ENCODE measurements at regions not wholly inside any gene's neighbourhood (a gene's known extent, or its start where the extent isn't known, plus 50 kb on each side); places are given as distances from the start of the nearest gene placed in this dataset.

DNA sequence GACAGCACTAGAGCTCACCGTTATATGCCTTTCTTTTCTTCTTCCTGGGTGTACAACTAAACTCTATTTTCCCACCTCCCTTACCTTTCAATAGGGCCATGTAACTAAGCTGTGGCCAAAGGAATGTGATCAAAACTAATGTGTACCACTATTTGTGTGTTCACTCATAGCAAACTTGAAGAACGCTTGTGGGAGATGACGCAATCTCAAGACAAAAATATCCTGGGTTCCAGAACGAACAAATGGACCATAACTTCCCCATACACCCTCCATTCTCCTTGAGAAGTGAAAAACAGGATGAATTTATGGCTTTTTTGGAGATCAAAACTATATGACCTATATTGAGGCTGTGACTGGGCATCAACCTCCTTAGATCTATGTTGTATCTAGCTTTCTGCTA, 139.7 kb upstream of the GLRA2 start:
- no peak for ATAC-seq
- H3K4me1 ChIP-seq (ENCODE audit: insufficient read depth, low read length), result no peaks in the 10 kb centered on the region
- no peak overlapping the region for H2AFZ ChIP-seq (ENCODE audit: low read length)
- in situ Hi-C loops (cut with HindIII; ENCODE audit: extremely low pct_ligation_motif_present, low pct_unique_long_range_greater_than_20kb) (no loop called here), intact Hi-C loops (cut with micrococcal nuclease; ENCODE audit: unreplicated experiment) (no loop called here)
- no peaks in the 10 kb centered on the region for H4K20me1 ChIP-seq (ENCODE audit: insufficient read depth, low read length)
- no peaks in the 10 kb centered on the region for H3K79me2 ChIP-seq (ENCODE audit: insufficient read depth, low read length)
- H3K36me3 ChIP-seq (replicated peaks in 1 of 2; ENCODE audit: control insufficient read depth in 1 of 2, insufficient read depth in 2 of 2, low read length in 2 of 2), result no peaks in the 10 kb centered on the region
- no peak overlapping the region for H3K4me2 ChIP-seq (ENCODE audit: low read depth, low read length)
- 0 out of 2 replicates have a peak, but pooled peaks have one; percentile 9 for TF ChIP-seq CEBPB (IDR thresholded peaks at IDR 0.05; ENCODE audit: borderline replicate concordance, low read depth, low read length)
- no peak for TF ChIP-seq CBFB (CRISPR knock-in tag; IDR thresholded peaks at IDR 0.05)
- no peaks in the 10 kb centered on the region for H3K27me3 ChIP-seq (ENCODE audit: control insufficient read depth in 1 of 2, insufficient read depth in 2 of 2, low read length in 2 of 2)
- POLR2A ChIA-PET, result no interaction called here
- no peak overlapping the region for H3K4me3 ChIP-seq (replicated peaks in 1 of 3; ENCODE audit: insufficient read depth in 1 of 3, low read depth in 2 of 3, low read length in 3 of 3)
- no peak overlapping the region for H3K27ac ChIP-seq (ENCODE audit: extremely low read length, insufficient read depth, low read length)
- no peak overlapping the region for H3K9ac ChIP-seq (ENCODE audit: insufficient read depth, low read depth, low read length)
- no peaks in the 10 kb centered on the region for H3K9me3 ChIP-seq (ENCODE audit: low read length)
- WGBS (ENCODE audit: low lambda C conversion rate), result 48% methylated on average over 4 of the region's 4 CpGs
- no TSS peak for BruUV-seq (replicated peaks)
- no peak for FAIRE-seq
- CTCF ChIA-PET (ENCODE audit: low intra/inter-chr PET ratio, low total read pairs), result no interaction called here
- DNase-seq (ENCODE audit: low spot score), result no peak

DNA sequence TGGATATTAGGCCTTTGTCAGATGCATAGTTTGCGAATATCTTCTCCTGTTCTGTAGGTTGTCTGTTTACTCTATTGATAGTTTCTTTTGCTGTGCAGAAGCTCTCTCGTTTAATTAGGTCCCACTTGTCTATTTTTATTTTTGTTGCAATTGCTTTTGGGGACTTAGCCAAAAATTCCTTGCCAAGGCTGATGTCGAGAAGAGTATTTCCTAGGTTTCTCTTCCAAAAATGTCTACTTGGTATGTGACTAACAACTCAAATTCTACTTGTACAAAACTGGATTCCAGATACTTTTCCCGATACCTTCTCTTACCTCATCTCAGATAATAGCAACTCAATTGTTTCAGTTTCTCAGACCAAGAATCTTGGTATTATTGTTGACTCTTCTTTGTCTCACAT, 142.4 kb upstream of the GLRA2 start:
- no peak overlapping the region for H3K27ac ChIP-seq (ENCODE audit: extremely low read length, insufficient read depth, low read length)
- no peaks in the 10 kb centered on the region for H3K9me3 ChIP-seq (ENCODE audit: low read length)
- ATAC-seq (no peak), DNase-seq (ENCODE audit: low spot score) (no peak), FAIRE-seq (no peak)
- intact Hi-C loops (cut with micrococcal nuclease; ENCODE audit: unreplicated experiment) (no loop called here), in situ Hi-C loops (cut with HindIII; ENCODE audit: extremely low pct_ligation_motif_present, low pct_unique_long_range_greater_than_20kb) (no loop called here)
- H3K27me3 ChIP-seq (ENCODE audit: control insufficient read depth in 1 of 2, insufficient read depth in 2 of 2, low read length in 2 of 2), result no peaks in the 10 kb centered on the region
- CTCF ChIA-PET (ENCODE audit: low intra/inter-chr PET ratio, low total read pairs), result no interaction called here
- H3K9ac ChIP-seq (ENCODE audit: insufficient read depth, low read depth, low read length), result no peak overlapping the region
- H4K20me1 ChIP-seq (ENCODE audit: insufficient read depth, low read length), result no peaks in the 10 kb centered on the region
- 4% methylated on average over 4 of the region's 4 CpGs for WGBS (ENCODE audit: low lambda C conversion rate)
- H3K79me2 ChIP-seq (ENCODE audit: insufficient read depth, low read length), result no peaks in the 10 kb centered on the region
- BruUV-seq (replicated peaks), result no TSS peak
- H2AFZ ChIP-seq (ENCODE audit: low read length), result no peak overlapping the region
- no peaks in the 10 kb centered on the region for H3K36me3 ChIP-seq (replicated peaks in 1 of 2; ENCODE audit: control insufficient read depth in 1 of 2, insufficient read depth in 2 of 2, low read length in 2 of 2)
- H3K4me3 ChIP-seq (replicated peaks in 1 of 3; ENCODE audit: insufficient read depth in 1 of 3, low read depth in 2 of 3, low read length in 3 of 3), result no peak overlapping the region
- no peaks in the 10 kb centered on the region for H3K4me1 ChIP-seq (ENCODE audit: insufficient read depth, low read length)
- TF ChIP-seq MTA1 (CRISPR knock-in tag; IDR thresholded peaks at IDR 0.05; ENCODE audit: borderline replicate concordance), result no peak
- no peak overlapping the region for H3K4me2 ChIP-seq (ENCODE audit: low read depth, low read length)
- POLR2A ChIA-PET, result no interaction called here

DNA sequence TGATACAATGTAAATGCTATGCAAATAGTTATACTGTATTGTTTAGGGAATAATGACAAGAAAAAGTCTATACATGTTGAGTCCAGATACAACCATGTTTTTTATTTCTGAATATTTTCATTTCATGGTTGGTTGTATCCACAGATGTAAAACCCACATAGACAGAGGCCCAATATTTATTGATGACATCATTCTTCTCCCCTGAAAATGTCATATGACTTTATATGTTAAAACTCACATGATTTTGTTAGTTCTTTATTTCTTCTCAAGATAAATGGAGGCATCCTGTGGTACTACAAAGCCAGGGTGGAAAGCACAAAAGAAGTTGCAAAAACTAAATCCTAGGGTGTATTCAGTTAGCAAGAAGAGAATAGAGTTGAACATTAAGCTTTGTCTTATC, 149.3 kb upstream of the GLRA2 start:
- ATAC-seq (no peak), FAIRE-seq (no peak), DNase-seq (ENCODE audit: low spot score) (no peak)
- Histone ChIP-seq H3K36me3 (replicated peaks in 1 of 2; ENCODE audit: control insufficient read depth in 1 of 2, insufficient read depth in 2 of 2, low read length in 2 of 2) (no peaks in the 10 kb centered on the region), H3K4me3 (replicated peaks in 1 of 3; ENCODE audit: insufficient read depth in 1 of 3, low read depth in 2 of 3, low read length in 3 of 3) (no peak overlapping the region), H2AFZ (ENCODE audit: low read length) (no peak overlapping the region), H4K20me1 (ENCODE audit: insufficient read depth, low read length) (no peaks in the 10 kb centered on the region), H3K27ac (ENCODE audit: extremely low read length, insufficient read depth, low read length) (no peak overlapping the region), H3K27me3 (ENCODE audit: control insufficient read depth in 1 of 2, insufficient read depth in 2 of 2, low read length in 2 of 2) (no peaks in the 10 kb centered on the region), H3K79me2 (ENCODE audit: insufficient read depth, low read length) (no peaks in the 10 kb centered on the region), H3K4me1 (ENCODE audit: insufficient read depth, low read length) (no peaks in the 10 kb centered on the region), H3K9ac (ENCODE audit: insufficient read depth, low read depth, low read length) (no peak overlapping the region), H3K4me2 (ENCODE audit: low read depth, low read length) (no peak overlapping the region), H3K9me3 (ENCODE audit: low read length) (no peaks in the 10 kb centered on the region)
- POLR2A ChIA-PET, result no interaction called here
- TF ChIP-seq ATF7 (IDR thresholded peaks at IDR 0.05) (peak; percentile 61), ATF7 (CRISPR knock-in tag; IDR thresholded peaks at IDR 0.05) (no peak), JUND (CRISPR knock-in tag; IDR thresholded peaks at IDR 0.05) (no peak)
- TF ChIP-seq, protein P1, sequence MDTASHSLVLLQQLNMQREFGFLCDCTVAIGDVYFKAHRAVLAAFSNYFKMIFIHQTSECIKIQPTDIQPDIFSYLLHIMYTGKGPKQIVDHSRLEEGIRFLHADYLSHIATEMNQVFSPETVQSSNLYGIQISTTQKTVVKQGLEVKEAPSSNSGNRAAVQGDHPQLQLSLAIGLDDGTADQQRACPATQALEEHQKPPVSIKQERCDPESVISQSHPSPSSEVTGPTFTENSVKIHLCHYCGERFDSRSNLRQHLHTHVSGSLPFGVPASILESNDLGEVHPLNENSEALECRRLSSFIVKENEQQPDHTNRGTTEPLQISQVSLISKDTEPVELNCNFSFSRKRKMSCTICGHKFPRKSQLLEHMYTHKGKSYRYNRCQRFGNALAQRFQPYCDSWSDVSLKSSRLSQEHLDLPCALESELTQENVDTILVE (CRISPR knock-in tag; IDR thresholded peaks at IDR 0.05), result no peak
- CTCF ChIA-PET (ENCODE audit: low intra/inter-chr PET ratio, low total read pairs), result no interaction called here
- in situ Hi-C loops (cut with HindIII; ENCODE audit: extremely low pct_ligation_motif_present, low pct_unique_long_range_greater_than_20kb) (no loop called here), intact Hi-C loops (cut with micrococcal nuclease; ENCODE audit: unreplicated experiment) (no loop called here)
- BruUV-seq (replicated peaks), result no TSS peak
